Embryonic facial prominence (tissue), 1 donor: ENCODE measurements at regions not wholly inside any gene's neighbourhood (a gene's known extent, or its start where the extent isn't known, plus 50 kb on each side); places are given as distances from the start of the nearest gene placed in this dataset.
"Not testable (repeated sequence)": the region's sequence is repeated elsewhere in the genome, so short reads cannot be mapped to it uniquely, and the experiment has no call there.

ENCODE experiments used
- DNase-seq: peaks from one replicate; pipeline ENCODE4 v3.0.0-alpha.2; 2016; ENCODE audit errors: extremely low spot score

DNA sequence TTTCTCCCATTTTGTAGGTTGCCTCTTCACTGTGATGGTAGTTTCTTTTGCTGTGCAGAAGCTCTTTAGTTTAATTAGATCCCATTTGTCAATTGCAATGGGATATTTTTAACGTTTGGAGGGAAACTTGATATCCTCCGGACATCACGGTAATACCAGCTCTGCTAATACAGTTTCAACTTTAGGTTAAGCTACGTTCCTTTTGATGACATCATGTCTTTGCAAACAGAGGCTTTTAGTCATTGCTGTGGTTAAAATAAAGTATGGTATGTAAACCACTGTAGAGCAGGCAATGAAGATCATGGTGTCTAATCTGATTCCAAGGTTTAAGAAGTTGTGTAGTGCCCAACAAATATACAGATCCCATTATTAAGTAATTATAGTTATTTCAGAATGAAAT is 168.0 kb upstream of the CHD6 start:
- no peak for DNase-seq

GRCh38 chr20:41784209-41784958 is 166.2 kb upstream of the CHD6 start:
- DNase-seq = no peak

DNA sequence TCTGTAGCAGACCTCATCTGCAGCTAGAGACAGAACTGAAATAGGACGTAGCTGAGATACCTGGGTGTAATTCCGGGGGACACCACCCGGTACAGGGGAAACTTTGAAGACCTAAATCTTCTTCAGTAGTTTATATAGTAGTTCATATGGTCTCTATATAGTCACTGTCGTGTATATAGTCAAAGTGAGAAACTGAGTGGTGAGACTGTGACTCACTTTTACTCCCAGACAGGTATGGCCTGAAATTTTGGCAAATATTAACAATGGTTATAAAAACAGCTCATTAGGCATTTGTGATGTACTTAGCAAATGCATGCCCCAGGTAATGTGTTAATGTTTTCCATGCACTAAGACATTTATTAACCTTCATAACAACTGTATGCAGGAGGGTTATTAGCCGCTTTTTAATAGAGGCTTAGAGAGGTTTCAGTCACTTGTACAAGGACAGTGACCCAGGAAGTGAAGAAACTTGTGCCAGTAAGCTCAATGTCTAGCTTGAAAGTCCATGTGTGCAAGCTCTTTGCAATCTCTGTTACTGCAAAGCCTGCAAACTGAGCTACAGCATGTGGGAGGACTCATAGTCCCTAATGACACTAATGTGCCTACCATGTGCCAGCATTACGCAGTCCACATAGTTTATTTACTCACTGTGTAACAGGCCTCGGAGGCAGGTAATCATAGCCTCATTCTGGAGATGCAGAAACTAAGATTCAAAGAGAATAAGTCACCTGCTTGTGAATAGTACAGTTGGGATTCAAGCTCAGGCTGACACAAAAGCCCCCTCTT is 165.4 kb upstream of the CHD6 start:
- DNase-seq = no peak

DNA sequence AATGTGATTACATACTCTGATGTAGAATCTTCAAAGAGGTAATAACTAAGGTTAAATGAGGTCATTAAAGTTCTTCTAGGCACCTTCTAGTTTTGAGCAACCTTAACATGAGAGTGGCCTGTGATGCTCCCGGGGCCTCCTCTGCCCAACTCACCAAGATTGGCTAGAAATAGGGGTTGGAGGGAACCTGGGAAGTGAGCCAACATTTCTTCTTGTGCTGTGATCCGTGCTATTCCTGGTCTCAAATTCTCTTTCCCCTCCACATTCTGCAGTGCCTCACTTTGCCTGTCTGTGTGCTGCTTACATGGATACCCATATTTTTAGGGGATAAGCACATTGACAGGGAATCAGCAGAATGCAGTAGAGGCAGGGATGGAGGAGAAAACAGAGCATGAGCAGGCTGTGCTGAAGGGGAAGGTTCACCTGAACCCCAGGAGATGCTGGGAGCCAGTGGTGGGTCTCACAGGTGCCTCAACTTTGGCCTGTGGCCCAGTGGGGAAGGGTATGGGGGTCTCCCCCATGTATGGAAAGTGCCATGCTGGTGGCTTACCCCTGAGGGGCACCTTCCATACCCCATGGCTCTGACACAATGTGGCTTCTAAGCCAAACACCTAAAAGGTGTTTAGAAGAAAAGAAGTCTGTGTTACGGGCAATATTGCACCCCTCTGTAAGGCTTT is 164.7 kb upstream of the CHD6 start:
- no peak for DNase-seq

DNA sequence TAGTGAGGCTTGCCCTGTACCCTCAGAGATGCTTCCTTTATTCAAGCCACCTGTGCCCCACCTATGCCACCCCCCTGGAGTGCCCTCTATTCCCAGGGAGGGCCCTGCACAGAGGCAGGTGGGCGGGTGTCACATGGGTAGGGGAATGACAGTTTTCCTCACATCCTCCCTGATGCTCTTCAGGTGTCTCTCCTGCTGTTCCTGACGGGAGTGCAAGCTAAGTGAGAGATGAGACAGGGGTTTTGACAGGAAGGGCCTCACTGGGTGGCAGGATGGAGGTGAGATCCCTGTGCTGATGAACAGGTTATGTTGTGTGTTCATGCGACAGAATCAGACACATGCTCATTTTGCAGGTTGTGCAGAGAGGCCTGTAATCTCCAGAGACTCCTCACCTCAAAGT is 164.1 kb upstream of the CHD6 start:
- DNase-seq = no peak

- no peak for DNase-seq
These were observed 158.2 kb upstream of the CHD6 start for GRCh38 chr20:41776421-41776820.

DNA sequence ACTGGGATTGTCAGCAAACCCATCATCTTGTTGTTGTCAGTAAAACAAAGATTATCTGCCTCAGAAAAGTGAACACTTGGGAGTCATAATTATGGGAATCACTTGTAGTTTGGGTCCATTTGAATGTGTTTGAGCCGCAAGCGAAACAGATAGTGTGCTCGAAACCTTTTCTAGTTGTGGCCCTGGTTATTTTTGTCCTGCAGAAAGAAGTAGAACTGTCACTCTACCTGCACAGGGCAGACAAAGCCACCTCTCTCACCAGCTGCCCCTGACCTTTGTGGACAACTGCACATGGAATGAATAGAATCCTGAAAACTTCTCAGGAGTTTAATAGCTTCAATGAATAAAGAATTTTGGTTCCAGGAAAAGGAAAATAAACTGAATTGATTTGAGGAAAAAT is 156.1 kb upstream of the CHD6 start:
- DNase-seq = no peak

DNA sequence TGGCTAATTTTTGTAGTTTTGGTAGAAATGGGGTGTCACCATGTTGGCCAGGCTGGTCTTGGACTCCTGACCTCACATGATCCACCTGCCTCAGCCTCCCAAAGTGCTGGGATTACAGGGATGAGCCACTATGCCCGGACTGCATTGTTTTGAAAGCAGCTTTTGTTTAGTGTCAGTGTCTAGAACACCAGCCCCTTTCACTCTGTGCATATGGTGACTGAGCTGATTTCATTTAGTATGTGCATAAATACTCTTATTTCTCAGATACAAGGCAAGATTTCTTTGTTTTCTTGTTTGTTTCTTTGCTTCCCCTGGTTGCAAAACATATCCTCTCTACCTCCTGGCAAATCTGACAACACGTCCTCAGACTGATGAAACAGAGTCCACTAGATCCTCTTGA is 152.8 kb upstream of the CHD6 start:
- no peak for DNase-seq

DNA sequence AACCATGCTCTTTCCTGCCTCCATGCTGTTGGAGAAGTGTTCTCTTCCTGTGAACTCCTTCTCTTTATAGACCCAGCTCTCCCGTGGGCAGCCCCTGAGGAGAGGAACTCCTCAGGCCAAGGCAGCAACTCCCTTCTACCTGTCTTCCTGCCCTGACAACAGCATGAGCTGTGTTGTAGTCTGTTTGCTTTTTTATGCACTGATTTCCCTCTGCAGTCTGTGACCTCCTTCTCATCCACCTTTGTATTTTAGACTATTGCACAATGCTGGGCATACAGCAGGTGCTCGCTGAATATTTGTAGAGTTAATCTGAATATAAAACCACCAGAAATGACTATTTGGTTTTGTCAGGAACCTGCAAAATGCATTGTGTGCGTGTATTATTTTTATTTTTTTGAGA is 152.2 kb upstream of the CHD6 start:
- DNase-seq = no peak

DNA sequence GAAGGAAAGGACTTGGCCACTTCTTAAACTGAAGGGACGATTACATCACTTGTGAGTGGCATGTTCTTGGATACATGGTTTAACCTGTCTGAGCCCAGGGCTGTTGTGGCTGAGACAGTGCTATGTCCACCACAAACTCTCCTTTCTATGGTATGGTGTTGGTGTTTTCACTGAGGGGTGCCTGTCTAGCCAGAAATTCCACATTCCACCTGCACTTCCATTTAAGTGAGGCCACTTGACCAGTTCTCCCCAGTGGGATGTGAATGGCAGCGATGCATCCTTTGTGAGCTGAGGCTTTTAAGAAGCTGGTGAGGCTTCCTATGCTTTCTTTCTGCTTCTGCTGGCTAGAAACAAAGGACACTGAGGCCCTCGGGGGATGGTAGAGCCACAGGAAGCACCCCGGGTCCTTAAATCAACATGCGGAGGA is 151.4 kb upstream of the CHD6 start:
- DNase-seq = no peak

DNA sequence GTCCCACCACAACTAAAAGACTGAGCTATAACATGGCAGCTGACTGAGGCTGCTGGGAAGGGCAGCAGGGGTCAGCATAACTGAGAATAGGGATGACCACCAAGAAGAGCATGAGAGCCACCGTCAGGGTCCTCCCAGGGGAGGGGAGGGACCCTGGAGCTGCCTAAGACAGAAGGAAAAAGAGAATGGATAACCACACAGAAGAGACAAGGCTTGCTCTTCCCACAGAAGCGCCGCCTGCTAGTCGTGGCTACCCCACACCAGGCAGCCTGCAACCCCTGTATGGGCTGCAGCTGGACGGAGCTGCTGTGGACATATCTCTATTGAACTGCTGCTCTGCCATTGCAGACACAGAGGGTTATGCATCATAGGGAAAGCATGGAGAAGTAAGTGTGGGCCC is 132.0 kb upstream of the CHD6 start:
- no peak for DNase-seq

DNA sequence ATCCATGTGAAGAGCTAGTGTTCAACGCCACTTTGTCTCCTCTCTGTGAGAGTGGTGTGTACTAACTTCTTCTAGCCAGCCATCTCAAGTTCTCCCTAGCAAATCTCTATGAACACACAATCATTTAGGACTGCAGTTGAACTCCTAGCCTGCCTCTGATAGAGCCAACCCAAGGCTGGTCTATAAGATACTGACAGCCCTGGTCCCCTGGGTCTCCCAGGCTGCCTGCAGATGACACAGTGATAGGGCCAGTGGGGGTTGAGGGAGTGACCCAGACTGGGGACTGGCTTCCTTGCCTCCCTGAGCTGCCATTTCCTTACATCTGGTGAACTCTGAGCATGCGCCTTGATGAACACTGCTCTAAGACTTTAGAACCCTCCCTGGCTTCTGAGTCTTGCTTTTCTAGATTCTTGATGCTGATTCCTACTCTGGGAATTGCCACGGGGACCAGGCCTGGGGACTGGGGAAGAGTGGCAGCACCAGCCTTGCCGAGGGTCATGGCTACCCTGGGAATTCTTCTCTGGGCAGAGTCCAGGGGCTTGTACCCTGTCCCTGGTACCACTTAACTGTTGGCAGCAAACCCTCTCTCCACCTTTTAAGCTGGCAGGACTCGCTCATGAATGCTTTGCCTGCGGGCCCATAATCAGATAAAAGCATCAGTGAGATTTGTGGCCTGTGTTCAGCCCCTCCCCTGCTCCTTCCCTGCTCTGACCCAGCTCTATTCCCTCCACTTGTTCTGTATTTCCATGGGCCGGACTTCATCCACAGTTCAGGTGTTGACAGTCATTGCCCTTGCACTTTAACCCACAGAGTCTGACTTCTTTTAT is 130.8 kb upstream of the CHD6 start:
- DNase-seq = no peak

- DNase-seq = no peak
These were observed 129.9 kb upstream of the CHD6 start for GRCh38 chr20:41748051-41748450.

- no peak for DNase-seq
These were observed 129.0 kb upstream of the CHD6 start for GRCh38 chr20:41747226-41747625.

DNA sequence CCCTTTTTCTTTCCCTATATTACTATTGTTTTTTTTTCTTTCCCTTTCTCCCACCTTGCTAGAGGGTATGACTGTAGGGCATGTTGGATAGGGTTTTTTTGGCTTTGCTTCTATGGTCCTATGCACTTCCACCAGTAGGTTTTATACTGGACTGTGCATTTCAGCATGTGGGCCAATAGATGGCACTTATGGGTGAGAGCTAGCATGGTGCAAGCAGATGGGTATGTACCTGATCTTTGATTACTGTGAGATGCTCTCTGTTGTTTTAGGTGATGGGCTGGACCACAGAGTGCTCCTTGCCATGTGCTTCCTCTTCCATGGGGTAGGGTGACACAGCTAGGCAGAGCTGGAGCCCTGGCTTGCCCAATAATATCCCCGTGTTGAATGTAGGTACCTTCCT is 128.5 kb upstream of the CHD6 start:
- no peak for DNase-seq

- DNase-seq = no peak
These were observed 120.5 kb upstream of the CHD6 start for GRCh38 chr20:41738604-41739206.

DNA sequence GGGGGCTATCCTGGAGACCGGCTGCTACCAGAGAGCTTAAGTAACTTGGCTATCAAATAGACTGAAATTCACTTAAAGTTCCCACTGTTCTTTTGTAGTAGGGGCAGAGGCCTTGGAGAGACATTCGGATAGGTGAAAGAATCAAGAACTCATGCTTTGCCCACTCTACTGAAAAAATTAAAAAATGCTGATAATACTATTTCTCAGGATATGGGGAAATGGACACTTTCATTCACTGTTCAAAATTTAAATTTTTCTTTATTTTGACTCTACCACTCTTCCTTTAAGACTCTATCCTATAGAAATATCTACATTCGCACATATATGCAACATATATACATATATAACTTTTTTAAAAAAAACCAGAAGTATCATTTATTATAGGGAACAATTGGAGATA is 117.8 kb upstream of the CHD6 start:
- DNase-seq = no peak

DNA sequence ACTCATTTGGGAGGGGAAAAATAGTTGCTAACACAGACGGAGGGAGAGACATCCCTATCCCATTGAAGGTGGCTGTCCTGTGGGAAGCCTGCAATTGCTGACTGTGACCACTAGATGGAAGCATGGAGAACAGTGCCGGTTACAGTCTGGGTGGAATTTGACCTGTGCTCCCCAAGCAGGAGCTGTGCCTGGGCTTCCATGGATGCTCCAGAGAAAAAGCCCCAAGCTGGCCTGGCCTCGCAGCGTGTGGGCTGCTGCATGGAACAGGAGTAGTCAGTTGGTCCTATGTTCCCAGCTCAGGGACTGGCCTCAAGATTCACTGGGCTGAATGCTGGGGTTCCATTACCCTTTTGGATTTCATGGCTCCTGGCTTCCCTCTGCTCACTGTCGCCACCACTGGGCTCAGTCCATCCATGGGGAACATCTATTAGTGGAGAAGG is 116.3 kb upstream of the CHD6 start:
- DNase-seq = no peak

DNA sequence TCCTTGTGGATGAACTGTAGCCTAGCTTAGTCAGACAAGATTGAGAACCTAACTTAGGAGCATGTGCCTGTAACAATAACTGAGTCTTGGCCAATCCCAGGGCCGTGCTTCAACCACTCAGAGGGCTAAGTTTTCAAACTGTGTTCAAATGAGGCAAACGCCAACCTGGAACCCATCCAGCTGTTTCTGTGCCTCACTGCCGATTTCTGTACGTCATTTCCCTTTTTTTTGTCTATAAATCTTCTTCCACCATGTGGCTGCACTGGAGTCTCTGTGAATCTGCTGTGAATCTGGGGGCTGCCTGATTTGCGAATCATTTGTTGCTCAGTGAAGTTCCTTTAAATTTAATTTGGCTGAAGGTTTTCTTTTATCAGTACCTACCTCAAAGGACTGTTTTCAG is 115.0 kb upstream of the CHD6 start:
- no peak for DNase-seq

GRCh38 chr20:41731198-41731597 is 113.0 kb upstream of the CHD6 start:
- not testable (repeated sequence) for DNase-seq

DNA sequence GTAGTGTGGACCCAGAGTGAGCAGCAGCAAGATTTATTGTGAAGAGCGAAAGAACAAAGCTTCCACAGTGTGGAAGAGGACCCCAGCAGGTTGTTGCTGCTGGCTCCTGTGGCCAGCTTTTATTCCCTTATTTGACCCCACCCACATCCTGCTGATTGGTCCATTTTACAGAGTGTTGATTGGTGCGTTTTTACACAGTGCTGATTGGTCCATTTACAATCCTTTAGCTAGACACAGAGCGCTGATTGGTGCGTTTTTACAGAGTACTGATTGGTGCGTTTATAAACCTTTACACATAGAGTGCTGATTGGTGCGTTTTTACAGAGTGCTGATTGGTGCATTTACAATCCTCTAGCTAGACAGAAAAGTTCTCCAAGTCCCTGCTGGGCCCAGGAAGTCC is 109.5 kb upstream of the CHD6 start:
- DNase-seq = not testable (repeated sequence)
